IMR-90 (cell line): ENCODE measurements at regions not wholly inside any gene's neighbourhood (a gene's known extent, or its start where the extent isn't known, plus 50 kb on each side); places are given as distances from the start of the nearest gene placed in this dataset.

ENCODE experiments used
- ATAC-seq: fragments of 200-7000 bp; cut with Tn5 transposase; 2 replicates; pipeline ENCODE4 v1.9.1; 2020; ENCODE audit warnings: low read depth, mild to moderate bottlenecking, moderate library complexity
- BruUV-seq: library from RNA; stranded (reverse); fragments of 400-500 nt; replicated peaks from 2 replicates; lab custom pipeline; 2021; lab: Mats Ljungman, UMichigan
- CTCF ChIA-PET: fragments of 300-600 bp; formaldehyde crosslinking; extraction: SDS; loops from one replicate; lab custom pipeline; 2021; ENCODE audit warnings: antibody characterized with exemption; lab: Yijun Ruan, JAX
- POLR2A ChIA-PET: fragments of 300-600 bp; sonication (Branson Sonifier 250); formaldehyde crosslinking; loops from one replicate; lab custom pipeline; 2022; ENCODE audit warnings: antibody characterized with exemption; ENCODE audit not compliant: unreplicated experiment; lab: Charles Lee
- DNase-seq: peaks from one replicate; pipeline ENCODE4 v3.0.0; 2013
- H2AFZ ChIP-seq: replicated peaks from 2 replicates; pipeline ENCODE3; 2013; ENCODE audit warnings: low read length, mild to moderate bottlenecking; ENCODE audit not compliant: poor library complexity
- H2AK5ac ChIP-seq: 2 replicates; pipeline ENCODE4 v1.6.1; 2013; ENCODE audit warnings: low read depth, low read length, inconsistent platforms
- H2AK9ac ChIP-seq: replicated peaks from 2 replicates; pipeline ENCODE3; 2013; ENCODE audit warnings: mild to moderate bottlenecking, low read depth, low read length, moderate library complexity; ENCODE audit not compliant: poor library complexity
- H2BK120ac ChIP-seq: 2 replicates; pipeline ENCODE4 v1.6.1; 2013; ENCODE audit warnings: low read depth, low read length, inconsistent platforms
- H2BK15ac ChIP-seq: 3 replicates; pipeline ENCODE4 v1.6.1; 2013; ENCODE audit warnings: low read depth, low read length, inconsistent platforms
- H2BK20ac ChIP-seq: 2 replicates; pipeline ENCODE4 v1.6.1; 2013; ENCODE audit warnings: low read depth, mild to moderate bottlenecking, inconsistent platforms, low read length, moderate library complexity
- H2BK5ac ChIP-seq: 2 replicates; pipeline ENCODE4 v1.6.1; 2013; ENCODE audit warnings: mild to moderate bottlenecking, low read depth, low read length, inconsistent platforms; ENCODE audit not compliant: poor library complexity, severe bottlenecking
- H3K14ac ChIP-seq: replicated peaks from 2 replicates; pipeline ENCODE4 v1.6.1; 2013; ENCODE audit warnings: low read depth, low read length, inconsistent platforms
- H3K18ac ChIP-seq: 2 replicates; pipeline ENCODE4 v1.6.1; 2013; ENCODE audit warnings: low read depth, low read length, control low read depth
- H3K23ac ChIP-seq: 2 replicates; pipeline ENCODE4 v1.6.1; 2013; ENCODE audit warnings: low read depth, low read length, inconsistent platforms
- H3K27ac ChIP-seq: 2 replicates; pipeline ENCODE4 v1.5.1; 2013; ENCODE audit warnings: mild to moderate bottlenecking, control low read depth, low read length; ENCODE audit not compliant: insufficient read depth
- H3K27me3 ChIP-seq: 2 replicates; pipeline ENCODE4 v1.6.1; 2013; ENCODE audit warnings: low read length; ENCODE audit not compliant: control insufficient read depth, insufficient read depth
- H3K36me3 ChIP-seq: 2 replicates; pipeline ENCODE4 v1.6.1; 2013; ENCODE audit warnings: low read length, mixed read lengths; ENCODE audit not compliant: control insufficient read depth, insufficient read depth
- H3K4ac ChIP-seq: 2 replicates; pipeline ENCODE4 v1.6.1; 2013; ENCODE audit warnings: low read depth, low read length, inconsistent platforms
- H3K4me1 ChIP-seq: 2 replicates; pipeline ENCODE4 v1.6.1; 2013; ENCODE audit warnings: low read length, mixed read lengths; ENCODE audit not compliant: control insufficient read depth, insufficient read depth
- H3K4me2 ChIP-seq: 2 replicates; pipeline ENCODE4 v1.6.1; 2013; ENCODE audit warnings: low read depth, mild to moderate bottlenecking, control low read depth, low read length, moderate library complexity
- H3K4me3 ChIP-seq: 2 replicates; pipeline ENCODE4 v1.5.1; 2013; ENCODE audit warnings: low read depth, mild to moderate bottlenecking, control low read depth, low read length, moderate library complexity; ENCODE audit not compliant: insufficient read depth
- H3K56ac ChIP-seq: 2 replicates; pipeline ENCODE4 v1.6.1; 2013; ENCODE audit warnings: low read length, inconsistent platforms; ENCODE audit not compliant: insufficient read depth; ENCODE audit errors: extremely low read depth
- H3K79me1 ChIP-seq, 2 experiments: 2 replicates each; pipeline ENCODE4 v1.6.1; 2013; ENCODE audit warnings: low read length in 2 of 2, inconsistent platforms in 1 of 2, low read depth in 1 of 2
- H3K9ac ChIP-seq: 2 replicates; pipeline ENCODE4 v1.6.1; 2013; ENCODE audit warnings: low read depth, low read length, control low read depth
- H3K9me1 ChIP-seq: 2 replicates; pipeline ENCODE4 v1.6.1; 2013; ENCODE audit warnings: low read length, inconsistent platforms; ENCODE audit not compliant: insufficient read depth
- H3K9me3 ChIP-seq: 2 replicates; pipeline ENCODE4 v1.6.1; 2013; ENCODE audit warnings: low read length; ENCODE audit not compliant: control insufficient read depth, insufficient read depth
- H4K20me1 ChIP-seq: 2 replicates; pipeline ENCODE4 v1.6.1; 2013; ENCODE audit warnings: low read length, inconsistent platforms; ENCODE audit not compliant: insufficient read depth
- H4K5ac ChIP-seq: 2 replicates; pipeline ENCODE4 v1.6.1; 2013; ENCODE audit warnings: mild to moderate bottlenecking, low read depth, low read length, control low read depth
- H4K8ac ChIP-seq, 2 experiments: 2 replicates each; pipeline ENCODE4 v1.6.1; 2013; ENCODE audit warnings: low read depth in 2 of 2, low read length in 2 of 2, control low read depth in 1 of 2, inconsistent platforms in 1 of 2
- H4K91ac ChIP-seq: 2 replicates; pipeline ENCODE4 v1.6.1; 2013; ENCODE audit warnings: low read depth, low read length, inconsistent platforms; ENCODE audit not compliant: insufficient read depth
- MAZ ChIP-seq: IDR thresholded peaks from 2 replicates; pipeline ENCODE4 v1.6.1; 2012; ENCODE audit warnings: low read depth, mild to moderate bottlenecking, low read length, improper control_type of control experiment, moderate library complexity, borderline replicate concordance
- NFE2L2 ChIP-seq: fragments of 150-350 bp; IDR thresholded peaks from 2 replicates; pipeline ENCODE4 v1.6.1; 2016; ENCODE audit warnings: low read depth, mild to moderate bottlenecking, low read length
- POLR2A ChIP-seq: IDR thresholded peaks from 2 replicates; pipeline ENCODE4 v1.6.1; 2012; ENCODE audit warnings: mild to moderate bottlenecking, low read depth, low read length
- SMC3 ChIP-seq: fragments of 150-350 bp; IDR thresholded peaks from 2 replicates; pipeline ENCODE4 v1.6.1; 2016; ENCODE audit warnings: low read depth, mild to moderate bottlenecking, antibody characterized with exemption, low read length, moderate library complexity
- WGBS, 2 experiments: methylation state at CpG; one replicate each; pipeline versions ENCODE4 v1.1.5 to v1.1.7; 2013; ENCODE audit warnings: missing lambda C conversion rate in 2 of 2; ENCODE audit not compliant: insufficient read length in 1 of 2; ENCODE audit errors: extremely low coverage in 2 of 2; 5-methylcytosine and 5-hydroxymethylcytosine counted together
- dilution Hi-C: fragments of 300-500 bp; cut with HindIII; formaldehyde crosslinking; loops from one replicate; pipeline ENCODE4 v1.14.3; 2018; ENCODE audit warnings: low sequenced_read_pairs; ENCODE audit not compliant: unreplicated experiment
- in situ Hi-C: fragments of 300-500 bp; cut with MboI; formaldehyde crosslinking; loops from 3 replicates; pipeline ENCODE4 v1.14.3; 2019; ENCODE audit warnings: low sequenced_read_pairs, inconsistent platforms, mixed read lengths
- intact Hi-C: fragments of 100-400 bp; cut with micrococcal nuclease; formaldehyde crosslinking; loops from 2 replicates; pipeline ENCODE4 v1.10.0; 2022
- TF ChIP-seq, protein P1 (sequence below): conservative IDR thresholded peaks from 2 replicates; pipeline ENCODE4 v1.5.1; 2012; ENCODE audit warnings: mild to moderate bottlenecking, low read depth, low read length, improper control_type of control experiment

DNA sequence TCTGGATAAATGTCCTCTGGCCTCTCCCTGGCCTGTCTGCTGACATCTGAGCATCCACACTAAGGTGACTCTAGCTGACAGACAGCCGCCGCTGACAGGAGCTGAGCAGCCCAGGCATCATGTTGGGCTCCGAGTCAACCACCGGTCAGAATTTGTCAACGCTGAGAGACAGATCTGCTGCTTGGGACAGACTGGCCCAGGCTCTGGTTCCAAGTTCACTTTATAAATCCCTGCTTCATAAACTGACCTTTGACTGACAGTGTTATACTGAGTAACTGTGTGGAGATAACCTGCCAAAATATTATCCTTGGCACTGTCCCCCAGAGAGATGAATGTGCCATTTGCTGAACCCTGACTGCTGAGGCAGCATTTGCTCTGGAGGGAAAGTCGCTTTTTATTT, 616.7 kb downstream of the NPHP4 start:
- Histone ChIP-seq H3K27ac (no peak overlapping the region), H3K4ac (no peak overlapping the region), H2AK5ac (no peak overlapping the region), H3K4me3 (no peak overlapping the region), H4K20me1 (no peaks in the 10 kb centered on the region), H3K56ac (no peak overlapping the region), H3K9ac (no peak overlapping the region), H3K79me1 (no peaks in the 10 kb centered on the region), H2AFZ (no peak overlapping the region), H2BK5ac (no peak overlapping the region), H3K23ac (no peak overlapping the region), H4K8ac (no peak overlapping the region), H3K27me3 (no peaks in the 10 kb centered on the region), H3K9me3 (peaks cover 56% of the 10 kb centered on the region), H3K18ac (no peak overlapping the region), H3K14ac (no peak overlapping the region), H3K4me2 (no peak overlapping the region), H4K5ac (no peak overlapping the region), H2BK20ac (no peak overlapping the region), H2BK120ac (no peak overlapping the region), H3K9me1 (no peaks in the 10 kb centered on the region), H4K91ac (no peak overlapping the region), H3K4me1 (no peaks in the 10 kb centered on the region), H2BK15ac (no peak overlapping the region), H2AK9ac (no peak overlapping the region), H3K36me3 (no peaks in the 10 kb centered on the region)
- CTCF ChIA-PET = no interaction called here
- WGBS, 2 experiments = no CpG with 5 or more reads among the region's 6 CpGs
- TF ChIP-seq NFE2L2 = no peak
- TF ChIP-seq MAZ = no peak
- TF ChIP-seq, protein P1, sequence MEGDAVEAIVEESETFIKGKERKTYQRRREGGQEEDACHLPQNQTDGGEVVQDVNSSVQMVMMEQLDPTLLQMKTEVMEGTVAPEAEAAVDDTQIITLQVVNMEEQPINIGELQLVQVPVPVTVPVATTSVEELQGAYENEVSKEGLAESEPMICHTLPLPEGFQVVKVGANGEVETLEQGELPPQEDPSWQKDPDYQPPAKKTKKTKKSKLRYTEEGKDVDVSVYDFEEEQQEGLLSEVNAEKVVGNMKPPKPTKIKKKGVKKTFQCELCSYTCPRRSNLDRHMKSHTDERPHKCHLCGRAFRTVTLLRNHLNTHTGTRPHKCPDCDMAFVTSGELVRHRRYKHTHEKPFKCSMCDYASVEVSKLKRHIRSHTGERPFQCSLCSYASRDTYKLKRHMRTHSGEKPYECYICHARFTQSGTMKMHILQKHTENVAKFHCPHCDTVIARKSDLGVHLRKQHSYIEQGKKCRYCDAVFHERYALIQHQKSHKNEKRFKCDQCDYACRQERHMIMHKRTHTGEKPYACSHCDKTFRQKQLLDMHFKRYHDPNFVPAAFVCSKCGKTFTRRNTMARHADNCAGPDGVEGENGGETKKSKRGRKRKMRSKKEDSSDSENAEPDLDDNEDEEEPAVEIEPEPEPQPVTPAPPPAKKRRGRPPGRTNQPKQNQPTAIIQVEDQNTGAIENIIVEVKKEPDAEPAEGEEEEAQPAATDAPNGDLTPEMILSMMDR = no peak
- no peak for TF ChIP-seq POLR2A
- TF ChIP-seq SMC3 = no peak
- DNase-seq = no peak
- in situ Hi-C loops = no loop called here
- BruUV-seq = no TSS peak
- no peak for ATAC-seq
- dilution Hi-C loops = no loop called here
- POLR2A ChIA-PET = no interaction called here
- intact Hi-C loops = no loop called here
